Vagina (tissue), 2 donors: ENCODE measurements at regions not wholly inside any gene's neighbourhood (a gene's known extent, or its start where the extent isn't known, plus 50 kb on each side); places are given as distances from the start of the nearest gene placed in this dataset.

Source experiments
- CTCF ChIP-seq, 3 experiments: fragments of 450-650 bp in 2 of 3; fragments of 200-600 bp in 1 of 3; sonication (generic) in 1 of 3; IDR thresholded peaks; one replicate each; pipeline ENCODE4 v1.5.1; 2017 to 2019; ENCODE audit warnings: antibody characterized with exemption in 3 of 3, mild to moderate bottlenecking in 2 of 3, moderate library complexity in 2 of 3
- POLR2A ChIP-seq, 2 donors: fragments of 450-650 bp; IDR thresholded peaks; one replicate each; pipeline ENCODE4 v1.6.1; 2017; ENCODE audit warnings: antibody characterized with exemption in 2 of 2, mild to moderate bottlenecking in 2 of 2, moderate library complexity in 2 of 2
- POLR2AphosphoS5 ChIP-seq, 2 donors: sonication (generic); formaldehyde crosslinking; IDR thresholded peaks; one replicate each; pipeline ENCODE4 v1.9.0; 2017; ENCODE audit warnings: antibody characterized with exemption in 2 of 2, mild to moderate bottlenecking in 2 of 2, low read depth in 1 of 2; ENCODE audit not compliant: insufficient read depth in 1 of 2

- TF ChIP-seq POLR2A (IDR thresholded peaks at IDR 0.05) (no peak), CTCF (IDR thresholded peaks at IDR 0.05) (no peak), POLR2AphosphoS5 (IDR thresholded peaks at IDR 0.05; ENCODE audit: insufficient read depth in 1 of 2, low read depth in 1 of 2) (no peak)
Observed at GRCh38 chr11:13800901-13801300, 132.4 kb downstream of the FAR1 start.
